SK-N-SH (cell line): ENCODE measurements at regions not wholly inside any gene's neighbourhood (a gene's known extent, or its start where the extent isn't known, plus 50 kb on each side); places are given as distances from the start of the nearest gene placed in this dataset.

ENCODE experiments used
- CTCF ChIA-PET: fragments of 300-600, 350-600 bp; formaldehyde crosslinking; extraction: SDS; loops from one replicate; lab custom pipeline; 2021; lab: Yijun Ruan, JAX
- POLR2A ChIA-PET: fragments of 350-600 bp; sonication (Branson Sonifier 250); formaldehyde crosslinking; extraction: SDS; loops from one replicate; lab custom pipeline; 2020; ENCODE audit warnings: antibody characterized with exemption, inconsistent platforms; lab: Yijun Ruan, JAX
- DNase-seq: peaks from one replicate; pipeline ENCODE4 v3.0.0; 2012
- H2AFZ ChIP-seq: fragments of 200-600 bp; sonication (generic); 2 replicates; pipeline ENCODE4 v1.8.1; 2016; ENCODE audit warnings: antibody characterized with exemption, mild to moderate bottlenecking, low read depth
- H3F3A ChIP-seq: fragments of 200-600 bp; sonication (generic); replicated peaks from 2 replicates; pipeline ENCODE3; 2016; ENCODE audit warnings: antibody characterized with exemption, mild to moderate bottlenecking; ENCODE audit not compliant: insufficient read depth
- H3K27ac ChIP-seq, 2 experiments: fragments of 200-500 bp in 1 of 2; fragments of 200-600 bp in 1 of 2; sonication (Bioruptor generic) in 1 of 2; sonication (generic), shearing (Covaris generic) in 1 of 2; 2 replicates each; pipeline versions ENCODE4 v1.5.1 to v1.6.1; 2014 to 2016; ENCODE audit warnings: low read depth in 2 of 2, inconsistent platforms in 1 of 2, low read length in 1 of 2, mild to moderate bottlenecking in 1 of 2, mixed read lengths in 1 of 2
- H3K27me3 ChIP-seq: fragments of 200-600 bp; sonication (generic), shearing (Covaris generic); 2 replicates; pipeline ENCODE4 v1.6.1; 2016; ENCODE audit warnings: mixed run types; ENCODE audit not compliant: insufficient read depth
- H3K36me3 ChIP-seq, 2 experiments: fragments of 200-500 bp in 1 of 2; fragments of 200-600 bp in 1 of 2; sonication (Bioruptor generic) in 1 of 2; sonication (generic) in 1 of 2; replicated peaks in 1 of 2; 2 replicates each; pipeline versions ENCODE3 to v1.5.1; 2014 to 2016; ENCODE audit warnings: low read length in 1 of 2, mild to moderate bottlenecking in 1 of 2; ENCODE audit not compliant: insufficient read depth in 2 of 2, control insufficient read depth in 1 of 2
- H3K4me1 ChIP-seq, 2 experiments: fragments of 200-500 bp in 1 of 2; fragments of 200-600 bp in 1 of 2; sonication (Bioruptor generic) in 1 of 2; sonication (generic), shearing (Covaris generic) in 1 of 2; 2 replicates each; pipeline versions ENCODE4 v1.5.1 to v1.6.1; 2014 to 2016; ENCODE audit warnings: low read depth in 1 of 2, low read length in 1 of 2, mixed run types in 1 of 2; ENCODE audit not compliant: insufficient read depth in 2 of 2, control insufficient read depth in 1 of 2
- H3K4me2 ChIP-seq: fragments of 200-600 bp; sonication (generic), shearing (Covaris generic); 2 replicates; pipeline ENCODE4 v1.6.1; 2017; ENCODE audit warnings: mixed run types
- H3K4me3 ChIP-seq, 2 experiments: fragments of 200-500 bp in 1 of 2; fragments of 200-600 bp in 1 of 2; sonication (Bioruptor generic) in 1 of 2; sonication (generic), shearing (Covaris generic) in 1 of 2; 2 replicates each; pipeline versions ENCODE4 v1.5.1 to v1.8.1; 2014 to 2016; ENCODE audit warnings: low read depth in 2 of 2, inconsistent platforms in 1 of 2, low read length in 1 of 2, mild to moderate bottlenecking in 1 of 2, mixed read lengths in 1 of 2, moderate library complexity in 1 of 2
- H3K79me2 ChIP-seq: fragments of 200-600 bp; sonication (generic); 2 replicates; pipeline ENCODE4 v1.8.1; 2017; ENCODE audit warnings: mild to moderate bottlenecking; ENCODE audit not compliant: insufficient read depth
- H3K9ac ChIP-seq: fragments of 200-600 bp; sonication (generic); 2 replicates; pipeline ENCODE4 v1.6.1; 2017; ENCODE audit warnings: mixed run types
- H3K9me2 ChIP-seq: fragments of 200-600 bp; sonication (generic); 2 replicates; pipeline ENCODE4 v1.6.1; 2017; ENCODE audit warnings: mixed run types
- H3K9me3 ChIP-seq: fragments of 200-600 bp; sonication (generic); 2 replicates; pipeline ENCODE4 v1.6.1; 2017; ENCODE audit warnings: mixed run types, mild to moderate bottlenecking, moderate library complexity
- H4K20me1 ChIP-seq: fragments of 200-600 bp; sonication (generic); 2 replicates; pipeline ENCODE4 v1.6.1; 2017; ENCODE audit warnings: mild to moderate bottlenecking, mixed run types; ENCODE audit not compliant: insufficient read depth
- CTCF ChIP-seq: fragments of 200-600 bp; sonication (generic); IDR thresholded peaks from 2 replicates; pipeline ENCODE4 v1.6.1; 2017; ENCODE audit warnings: antibody characterized with exemption, mild to moderate bottlenecking, moderate library complexity
- IRF3 ChIP-seq: fragments of 150-350 bp; IDR thresholded peaks from 2 replicates; pipeline ENCODE4 v1.6.1; 2016; ENCODE audit warnings: mild to moderate bottlenecking, low read depth, low read length
- NFIC ChIP-seq: IDR thresholded peaks from 2 replicates; pipeline ENCODE4 v1.4.0; 2012; ENCODE audit warnings: borderline replicate concordance
- RAD21 ChIP-seq: IDR thresholded peaks from 2 replicates; pipeline ENCODE4 v1.6.1; 2012; ENCODE audit warnings: mild to moderate bottlenecking, low read length
- REST ChIP-seq: IDR thresholded peaks from 2 replicates; pipeline ENCODE4 v1.6.1; 2012; ENCODE audit warnings: mild to moderate bottlenecking, low read depth, low read length, moderate library complexity
- SMC3 ChIP-seq: IDR thresholded peaks from 2 replicates; pipeline ENCODE4 v1.6.1; 2012; ENCODE audit warnings: low read depth, low read length, improper control_type of control experiment
- WGBS: methylation state at CpG from one replicate; pipeline ENCODE4 v1.1.6; 2017; ENCODE audit warnings: low lambda C conversion rate; 5-methylcytosine and 5-hydroxymethylcytosine counted together

GRCh38 chr10:123582084-123582989 lies 83.8 kb upstream of the GPR26 start:
- CTCF ChIA-PET: interaction anchor here (0.6 to 8.1 kb wide), 58 partner anchors 9 to 821 kb away, joined by 3 to 276 read pairs (median 4); partner anchors contain the start of gene CPXM2
- POLR2A ChIA-PET: no interaction called here
- Histone ChIP-seq H3K4me2 (no peak overlapping the region), H3K9me2 (no peaks in the 10 kb centered on the region), H3K4me1 (no peaks in the 10 kb centered on the region; a peak in 1 of 4 replicates), H3K79me2 (no peaks in the 10 kb centered on the region), H3K27me3 (no peaks in the 10 kb centered on the region), H3K9me3 (no peaks in the 10 kb centered on the region), H3F3A (no peaks in the 10 kb centered on the region), H2AFZ (no peak overlapping the region), H3K4me3 (no peak overlapping the region; a peak in 1 of 4 replicates), H3K27ac (no peak overlapping the region), H3K9ac (no peak overlapping the region), H4K20me1 (no peaks in the 10 kb centered on the region), H3K36me3 (no peaks in the 10 kb centered on the region)
- DNase-seq: peak; percentile 77
- TF ChIP-seq CTCF (peak; percentile 72), RAD21 (peak; percentile 89), REST (no peak), IRF3 (no peak), NFIC (no peak), SMC3 (peak; percentile 72)
- WGBS: 0% methylated on average over 6 of the region's 6 CpGs
